ENCODE measurements at regions not wholly inside any gene's neighbourhood (a gene's known extent, or its start where the extent isn't known, plus 50 kb on each side); places are given as distances from the start of the nearest gene placed in this dataset.

GRCh38 chrX:39956803-39957394 lies 140.9 kb downstream of the BCOR start:
- DNase-seq (ENCODE audit: low read depth in 3 of 3, low spot score in 1 of 3) = no peak

GRCh38 chrX:39957816-39958566 lies 139.8 kb downstream of the BCOR start:
- DNase-seq (ENCODE audit: low read depth in 3 of 3, low spot score in 1 of 3) = no peak

GRCh38 chrX:39958850-39959249 lies 138.9 kb downstream of the BCOR start:
- DNase-seq (ENCODE audit: low read depth in 3 of 3, low spot score in 1 of 3) = no peak

DNA sequence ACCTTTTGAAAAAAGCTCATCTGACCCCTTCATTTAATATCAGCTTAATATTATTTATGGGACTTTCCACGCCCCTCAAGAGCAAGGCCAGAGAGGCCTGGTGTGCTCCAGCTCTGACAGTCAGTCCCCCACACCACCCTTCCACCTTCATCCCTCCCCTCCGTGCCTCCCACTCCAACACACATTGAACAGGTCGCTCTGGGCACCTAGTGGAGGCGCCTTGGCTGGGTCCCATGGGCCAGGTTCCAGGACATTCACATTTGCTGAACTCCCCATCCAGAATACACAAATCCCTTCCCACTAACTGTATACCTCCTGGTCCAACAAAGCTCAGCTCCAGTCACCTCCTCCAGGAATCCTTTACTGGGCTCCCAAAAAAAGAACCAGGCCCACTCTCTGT lies 137.5 kb downstream of the BCOR start:
- no peak for DNase-seq (ENCODE audit: low read depth in 3 of 3, low spot score in 1 of 3)

DNA sequence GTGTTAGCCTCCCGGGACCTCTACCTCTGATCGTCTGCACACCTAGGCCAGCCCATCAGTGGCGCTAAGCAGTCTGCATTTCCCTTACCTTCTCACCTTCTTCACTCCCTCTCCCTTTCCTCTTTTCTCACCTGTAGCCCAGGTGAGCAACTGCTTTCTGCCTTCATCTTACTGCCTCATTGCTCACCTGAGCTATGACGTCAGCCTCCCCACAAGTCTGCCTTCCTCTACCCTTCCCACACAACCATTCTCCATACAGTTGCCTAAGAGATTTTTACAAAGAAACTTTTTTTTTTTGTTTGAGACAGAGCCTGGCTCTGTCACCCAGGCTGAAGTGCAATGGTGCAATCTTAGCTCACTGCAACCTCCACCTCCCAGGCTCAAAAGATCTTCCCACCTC lies 136.3 kb downstream of the BCOR start:
- no peak for DNase-seq (ENCODE audit: low read depth in 3 of 3, low spot score in 1 of 3)

DNA sequence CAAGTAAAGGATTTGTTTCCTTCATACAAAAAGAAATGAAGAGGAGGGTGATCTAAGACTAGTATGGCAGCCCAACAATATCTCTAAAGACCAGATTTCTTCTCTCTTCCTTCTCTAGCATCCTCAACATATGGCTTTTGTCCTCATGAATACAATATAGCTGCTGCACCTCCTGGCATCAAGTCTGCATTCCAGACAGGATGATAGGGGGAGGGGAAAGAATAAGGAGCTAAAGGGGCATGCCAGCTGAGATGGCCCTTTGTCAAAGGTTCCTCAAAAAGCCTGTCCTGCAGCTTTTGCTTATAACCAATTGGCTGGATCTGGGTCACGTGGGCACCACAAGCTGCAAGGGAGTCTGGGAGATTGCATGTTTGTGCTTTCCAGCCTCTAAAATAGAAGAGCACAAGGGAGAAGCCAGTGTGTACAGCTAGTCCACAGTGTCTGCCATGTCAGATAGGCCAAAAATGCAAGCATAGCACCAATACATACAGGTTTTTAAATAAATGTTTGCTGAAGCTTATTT lies 132.6 kb downstream of the BCOR start:
- no peak for DNase-seq (ENCODE audit: low read depth in 3 of 3, low spot score in 1 of 3)

- no peak for DNase-seq (ENCODE audit: low read depth in 3 of 3, low spot score in 1 of 3)
Observed at GRCh38 chrX:39966176-39966575, 131.6 kb downstream of the BCOR start.

DNA sequence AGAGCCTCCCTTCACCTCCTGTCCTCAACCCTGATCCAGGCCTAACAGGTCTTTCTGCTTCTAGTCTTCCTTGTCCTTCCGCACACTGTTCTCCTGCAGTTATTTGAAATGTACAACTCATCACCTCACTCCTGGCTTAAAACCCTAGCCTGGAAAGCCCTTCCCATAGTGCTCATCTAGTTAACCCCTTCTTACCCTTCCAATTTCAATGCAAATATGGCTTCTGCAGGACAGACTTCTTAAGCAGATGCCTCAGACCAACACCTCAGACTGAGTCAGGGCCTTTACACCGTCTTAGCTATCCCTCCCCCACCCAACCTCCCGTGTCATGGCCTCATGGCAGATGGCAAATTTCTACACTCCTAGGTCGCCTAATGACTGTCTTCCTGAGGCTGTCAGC lies 130.4 kb downstream of the BCOR start:
- DNase-seq (ENCODE audit: low read depth in 3 of 3, low spot score in 1 of 3) = no peak

DNA sequence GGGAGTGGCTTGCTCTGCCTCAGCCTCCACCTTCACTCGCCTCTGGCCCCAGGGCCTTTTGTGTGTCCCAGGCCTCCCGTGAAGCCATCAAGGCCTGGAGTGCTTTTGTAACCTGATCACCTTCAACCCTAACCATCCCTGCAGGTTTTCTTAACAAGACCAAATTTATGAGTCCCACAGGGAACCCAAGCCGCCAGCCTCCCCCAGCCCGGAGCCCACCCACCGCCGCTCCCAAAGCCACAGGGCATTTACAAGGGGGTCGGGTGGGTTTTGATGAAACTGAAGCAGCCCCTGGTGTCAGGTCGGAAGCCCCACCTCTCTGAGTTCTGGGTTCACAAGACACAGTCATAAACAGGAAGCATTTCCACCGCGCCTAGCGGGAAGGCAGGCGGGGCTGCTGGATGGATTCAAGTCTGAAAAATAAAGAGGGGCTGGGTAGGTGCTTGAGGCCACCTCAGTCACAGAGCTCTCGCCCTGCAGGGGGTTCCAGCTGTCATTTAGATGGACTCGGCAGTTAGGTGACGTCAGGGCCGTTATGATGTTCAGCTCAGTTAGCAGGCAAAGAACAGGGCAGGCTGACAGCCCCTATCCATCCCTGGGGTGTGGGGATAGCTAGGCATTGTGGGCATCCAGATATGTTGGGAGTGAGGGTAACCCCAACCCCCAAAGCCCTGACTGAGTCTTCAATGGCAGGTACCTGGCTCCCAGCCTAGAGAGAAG lies 128.5 kb downstream of the BCOR start:
- DNase-seq (ENCODE audit: low read depth in 3 of 3, low spot score in 1 of 3) = peak in 2 of 3 donors; percentile 1 to 4

DNA sequence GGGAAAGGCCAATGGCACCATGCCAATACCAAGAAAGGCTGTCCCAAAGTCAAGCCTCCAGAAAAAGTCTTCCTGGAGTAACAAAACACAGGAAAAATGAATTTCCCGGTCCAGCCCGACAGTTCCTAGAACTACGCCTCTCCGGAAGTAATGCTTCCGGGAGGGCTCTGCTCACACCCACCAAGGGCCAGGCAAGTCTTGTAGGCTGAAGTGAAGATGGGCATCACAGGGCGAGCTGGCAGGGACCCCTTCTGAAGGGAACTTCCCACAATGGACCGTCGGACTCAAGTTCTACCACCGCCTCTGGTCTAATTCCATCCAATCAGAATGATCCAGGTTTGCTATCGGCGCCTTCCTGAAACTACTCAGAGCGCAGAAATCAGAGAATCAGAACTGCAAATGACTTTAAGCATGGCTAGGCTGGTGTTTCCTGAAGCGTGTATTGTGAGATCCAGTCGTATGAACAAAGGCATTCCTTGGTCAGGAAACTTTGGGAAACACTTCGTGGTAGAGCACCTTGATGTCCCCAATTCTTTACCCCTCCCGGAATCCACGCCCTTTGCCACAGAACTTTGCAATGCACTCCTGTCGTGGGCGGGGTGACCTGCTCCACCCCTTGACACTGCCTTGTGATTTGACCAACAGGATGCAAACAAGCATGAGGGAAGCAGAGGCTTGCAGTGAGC lies 127.8 kb downstream of the BCOR start:
- no peak for DNase-seq (ENCODE audit: low read depth in 3 of 3, low spot score in 1 of 3)

DNA sequence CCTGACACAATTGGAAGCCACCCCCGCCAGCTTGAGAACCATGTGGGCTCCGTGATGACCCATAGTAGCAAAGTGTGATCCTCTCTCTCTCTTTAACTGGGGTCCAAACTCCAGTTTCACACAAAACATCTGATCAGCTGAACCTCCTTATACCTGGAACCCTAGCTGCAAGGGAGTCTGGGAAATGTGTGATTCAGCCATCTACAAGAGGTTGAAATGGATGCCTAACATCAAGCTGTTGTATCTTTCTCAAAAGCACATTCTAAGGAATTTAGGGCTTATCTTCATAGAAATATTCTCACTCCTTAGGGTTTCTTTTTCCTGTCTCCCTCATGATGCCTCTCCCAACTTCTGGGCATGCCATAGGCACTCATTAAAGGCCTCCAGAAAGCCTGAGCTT lies 126.0 kb downstream of the BCOR start:
- no peak for DNase-seq (ENCODE audit: low read depth in 3 of 3, low spot score in 1 of 3)

DNA sequence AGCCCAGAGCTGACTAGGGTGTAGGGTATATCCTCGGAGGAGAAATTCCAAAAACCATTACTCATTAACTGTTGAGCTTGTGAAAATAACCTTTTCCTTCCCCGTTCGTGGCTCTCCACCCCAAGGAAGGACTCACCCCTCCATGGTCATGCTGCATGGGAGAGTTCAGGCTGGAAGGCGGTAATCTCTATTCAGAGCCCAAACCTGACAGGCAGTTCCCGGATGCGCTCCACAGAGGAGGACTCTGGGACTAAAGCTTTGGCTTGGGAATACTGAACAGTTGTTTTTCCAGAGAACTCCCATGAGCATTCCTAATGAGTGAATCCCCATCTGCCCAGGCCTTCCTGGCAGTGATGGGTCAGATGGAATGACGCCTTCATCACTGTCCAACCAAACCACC lies 125.4 kb downstream of the BCOR start:
- no peak for DNase-seq (ENCODE audit: low read depth in 3 of 3, low spot score in 1 of 3)

GRCh38 chrX:39973810-39974209 lies 123.9 kb downstream of the BCOR start:
- DNase-seq (ENCODE audit: low read depth in 3 of 3, low spot score in 1 of 3) = no peak

GRCh38 chrX:39974270-39974669 lies 123.5 kb downstream of the BCOR start:
- DNase-seq (ENCODE audit: low read depth in 3 of 3, low spot score in 1 of 3) = no peak

- DNase-seq (ENCODE audit: low read depth in 3 of 3, low spot score in 1 of 3) = no peak
Observed at GRCh38 chrX:39975101-39975925, 122.4 kb downstream of the BCOR start.

DNA sequence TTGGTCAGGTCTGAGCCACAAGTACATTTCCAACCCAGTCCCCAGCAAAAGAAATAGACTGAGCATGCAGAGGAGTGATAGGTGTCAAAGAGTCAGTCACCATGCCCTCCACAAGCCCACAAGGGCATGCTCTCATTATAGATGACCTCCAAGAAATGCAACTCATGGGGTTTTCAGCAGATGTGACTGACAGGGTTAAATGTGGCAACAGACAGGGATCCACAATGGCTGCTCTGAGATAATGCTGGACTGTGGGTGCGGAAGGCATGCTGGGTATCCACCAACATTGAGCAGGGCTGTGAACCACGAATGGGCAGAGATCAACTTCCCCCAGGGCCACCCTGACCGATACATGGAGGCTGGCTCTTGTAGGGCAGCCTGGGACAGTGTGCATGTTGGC lies 115.8 kb downstream of the BCOR start:
- no peak for DNase-seq (ENCODE audit: low read depth in 3 of 3, low spot score in 1 of 3)

- DNase-seq (ENCODE audit: low read depth in 3 of 3, low spot score in 1 of 3) = no peak
Observed at GRCh38 chrX:39982948-39983347, 114.8 kb downstream of the BCOR start.

DNA sequence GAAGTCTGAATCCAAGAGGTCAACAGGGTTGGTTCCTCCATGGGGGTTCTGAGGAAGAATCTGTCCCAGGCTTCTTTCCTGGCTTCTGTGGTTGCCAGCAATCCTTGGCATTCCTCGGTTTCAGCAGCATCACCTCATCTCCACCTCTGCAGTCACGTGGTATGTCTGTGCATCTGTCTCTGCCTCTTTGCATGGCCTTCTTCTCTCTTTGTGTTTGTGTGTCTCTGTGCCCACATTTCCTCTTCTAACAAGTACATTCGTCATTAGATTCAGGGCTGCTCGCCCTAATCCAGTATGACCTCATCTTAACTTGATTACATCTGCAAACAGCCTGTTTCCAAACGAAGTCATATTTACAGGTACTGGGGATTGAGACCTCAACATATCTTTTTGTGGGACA lies 114.0 kb downstream of the BCOR start:
- DNase-seq (ENCODE audit: low read depth in 3 of 3, low spot score in 1 of 3) = no peak

DNA sequence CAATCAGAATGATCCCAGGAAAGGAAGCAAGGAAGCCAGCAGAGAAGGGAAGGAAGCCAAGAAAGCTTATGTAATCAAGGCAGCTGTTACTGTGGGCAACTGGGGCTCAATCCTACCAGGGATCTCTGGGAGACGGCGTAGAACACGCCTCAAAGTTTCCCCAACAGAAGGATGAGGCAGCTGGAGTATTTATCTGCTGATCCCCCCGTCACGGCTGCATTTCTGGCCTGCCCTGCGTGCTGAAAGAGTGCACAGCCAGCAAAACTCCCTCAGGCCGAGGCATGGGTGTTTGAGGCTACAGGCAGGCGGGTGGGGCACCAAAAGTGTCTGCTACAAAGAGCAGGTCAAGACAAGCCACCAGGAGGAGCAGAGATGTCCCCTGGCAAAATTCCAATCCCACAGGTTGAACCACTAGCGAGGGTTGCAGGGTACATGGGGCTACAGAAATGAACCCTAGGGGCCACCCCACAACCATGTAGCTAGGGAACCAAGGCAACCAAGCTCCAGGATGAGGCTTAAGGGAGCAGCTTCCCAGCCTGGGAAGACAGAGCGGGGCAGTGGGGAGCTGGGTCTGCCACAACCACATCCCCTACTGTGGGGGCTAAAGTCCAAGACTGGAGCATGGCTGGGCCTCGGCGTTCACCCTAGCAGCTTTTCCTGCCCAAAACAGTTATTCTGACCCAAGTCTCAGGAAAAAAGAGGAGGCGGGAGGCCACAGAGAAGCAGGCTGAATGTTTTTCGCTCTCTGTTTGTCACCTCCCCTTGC lies 113.4 kb downstream of the BCOR start:
- DNase-seq (ENCODE audit: low read depth in 3 of 3, low spot score in 1 of 3) = no peak

DNA sequence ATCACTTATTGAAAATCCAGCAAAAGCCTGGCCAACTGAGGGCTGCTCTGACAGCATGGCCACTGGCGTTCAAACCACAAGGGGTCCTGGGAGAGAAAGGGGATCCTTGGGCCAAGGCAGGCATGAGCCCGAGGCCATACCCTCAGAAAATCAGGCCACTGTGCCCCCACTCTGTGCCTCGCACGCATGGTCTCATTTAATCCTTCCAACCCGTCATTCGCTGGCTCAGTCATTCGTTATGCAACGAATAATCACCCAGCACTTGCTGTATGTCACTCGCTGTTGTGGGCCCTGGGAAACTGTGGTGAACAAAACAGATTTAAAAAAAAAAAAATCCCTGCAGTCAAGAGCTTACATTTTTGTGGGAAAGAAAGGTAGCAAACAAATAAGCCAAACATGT lies 112.7 kb downstream of the BCOR start:
- no peak for DNase-seq (ENCODE audit: low read depth in 3 of 3, low spot score in 1 of 3)
